Glomerular endothelial cell (primary cell): ENCODE measurements at regions not wholly inside any gene's neighbourhood (a gene's known extent, or its start where the extent isn't known, plus 50 kb on each side); places are given as distances from the start of the nearest gene placed in this dataset.

Experiments used
- DNase-seq: peaks from one replicate; pipeline ENCODE4 v3.0.0-alpha.2; 2011; ENCODE audit warnings: low read depth, low spot score; ENCODE audit errors: extremely low read depth

DNA sequence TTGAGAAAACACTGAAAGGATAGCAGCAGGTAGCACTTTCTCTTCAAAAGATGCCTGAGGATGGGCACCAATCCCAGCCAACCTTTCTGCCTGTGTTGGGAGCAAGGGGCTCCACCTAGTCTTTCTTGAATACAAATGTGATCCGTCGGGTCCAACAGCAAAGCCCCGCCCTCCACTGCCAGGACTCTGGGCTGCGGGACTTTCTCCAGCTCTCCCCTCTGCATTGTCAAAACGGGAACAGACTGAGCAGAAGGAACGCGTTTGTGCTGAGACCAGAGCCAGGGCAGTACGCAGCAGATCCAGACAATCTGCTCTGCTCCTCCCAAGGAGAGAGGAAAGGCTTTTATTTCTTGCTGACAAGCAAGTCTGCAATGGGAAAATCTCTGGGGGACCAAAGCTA lies 139.7 kb downstream of the SEC61B start:
- no peak for DNase-seq

DNA sequence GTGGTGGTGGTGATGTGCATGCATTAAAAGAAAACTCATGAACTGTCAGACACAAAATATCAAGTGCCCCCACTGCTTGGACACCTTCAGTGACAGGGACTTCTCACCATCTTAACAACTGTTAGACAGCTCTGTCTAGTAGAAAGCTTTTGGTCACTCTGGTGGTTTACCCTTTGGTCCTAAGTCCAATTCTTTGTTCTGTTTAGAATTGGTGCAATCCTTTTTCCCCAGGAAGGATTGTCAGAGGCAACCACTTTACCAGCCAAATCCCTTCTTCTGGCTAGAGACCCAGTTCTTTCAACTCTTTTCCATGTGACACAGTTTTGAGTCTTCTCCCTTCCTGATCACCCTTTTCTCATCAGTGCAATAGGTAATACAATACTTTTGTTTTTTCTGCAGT lies 140.2 kb downstream of the SEC61B start:
- DNase-seq = no peak

DNA sequence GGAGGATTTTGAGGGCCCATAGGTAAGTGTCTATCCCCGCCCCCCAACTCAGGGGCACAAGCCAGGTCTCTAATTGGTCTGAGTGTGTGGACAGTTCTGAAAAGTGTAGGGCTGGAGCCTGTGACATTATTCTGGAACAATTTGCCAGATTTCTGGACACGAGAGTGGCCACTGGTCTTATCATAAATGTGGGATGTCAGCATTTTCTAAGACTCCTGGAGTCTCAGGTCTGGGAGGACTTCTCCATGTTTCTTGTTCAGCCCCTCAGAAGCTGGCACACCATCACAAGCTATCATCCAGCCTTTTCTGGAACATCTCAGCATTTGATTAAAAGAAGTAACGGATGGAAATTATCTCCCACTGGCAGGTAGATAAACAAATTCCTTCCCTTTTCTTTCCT lies 141.4 kb downstream of the SEC61B start:
- no peak for DNase-seq

DNA sequence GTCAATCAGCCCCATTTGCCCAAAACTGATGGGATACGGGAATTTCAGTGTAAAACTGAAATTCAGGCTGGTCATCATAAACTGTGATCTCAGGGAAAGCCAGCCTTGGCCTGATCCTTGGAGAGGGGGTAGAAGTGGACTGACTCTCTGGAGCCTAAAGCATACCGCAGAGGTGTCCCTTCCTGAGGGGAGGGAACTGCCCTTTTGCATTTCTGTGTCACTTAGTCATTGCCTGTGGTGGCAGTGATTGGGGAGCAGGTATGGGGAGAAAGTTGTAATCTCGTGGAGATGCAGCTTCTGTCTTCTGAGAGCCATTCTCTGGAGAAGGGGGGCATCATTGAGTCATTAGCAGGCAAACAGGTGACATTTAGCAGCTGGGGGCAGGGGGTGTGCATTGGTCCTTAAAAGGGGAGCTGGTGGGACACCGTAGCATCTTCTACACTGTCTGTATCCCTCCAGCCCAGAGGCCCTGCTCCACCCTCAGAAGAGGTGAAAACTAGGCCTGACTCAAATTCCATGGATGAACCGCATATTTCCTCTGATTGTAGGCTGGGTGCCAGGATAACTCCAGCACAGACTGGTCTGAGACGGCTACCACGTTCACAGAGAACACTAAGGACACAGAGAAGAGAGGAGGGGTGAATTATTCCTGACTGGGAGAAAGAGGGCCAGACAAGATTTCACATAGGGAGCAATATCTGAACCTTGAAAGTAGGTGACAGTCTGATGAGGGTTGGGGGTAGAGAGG lies 143.3 kb downstream of the SEC61B start:
- DNase-seq = no peak

DNA sequence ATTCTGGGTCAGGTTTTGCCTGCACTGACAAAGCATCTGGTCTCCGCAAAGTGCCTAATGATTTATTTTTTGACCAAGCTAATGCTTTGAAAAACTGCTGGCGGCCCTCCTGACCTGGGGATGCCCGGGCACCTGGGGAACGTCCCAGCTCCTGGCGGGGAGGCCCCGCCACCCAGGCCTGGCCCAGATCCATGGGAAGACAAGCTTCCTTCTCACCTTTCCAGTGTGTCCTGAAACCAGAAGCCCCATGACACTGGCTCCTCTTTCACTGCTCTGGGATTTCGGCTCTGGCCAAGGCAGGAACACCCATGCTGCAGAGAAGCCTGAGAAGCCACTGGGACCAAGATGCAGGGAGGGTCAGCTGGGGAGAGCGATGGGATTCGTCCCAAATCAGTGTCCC lies 144.1 kb downstream of the SEC61B start:
- no peak for DNase-seq

DNA sequence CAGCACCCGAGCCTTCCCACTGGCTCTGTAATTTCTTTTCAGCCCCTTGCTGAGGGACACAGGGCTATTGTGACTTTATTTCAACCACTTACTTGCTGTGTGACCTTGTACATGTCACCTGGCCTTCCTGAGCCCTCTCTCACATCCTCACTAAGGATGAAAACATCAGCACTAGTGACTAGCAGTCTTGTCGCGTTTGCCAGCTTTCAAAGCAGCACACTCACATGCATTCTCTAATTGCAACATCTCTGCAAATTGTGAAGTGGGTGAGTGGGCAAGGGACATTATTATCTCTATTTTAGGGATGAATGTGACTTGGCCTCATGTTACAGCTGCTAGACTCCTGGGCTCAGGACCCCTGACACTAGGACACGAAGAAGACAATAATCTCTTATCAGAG lies 144.5 kb downstream of the SEC61B start:
- no peak for DNase-seq

DNA sequence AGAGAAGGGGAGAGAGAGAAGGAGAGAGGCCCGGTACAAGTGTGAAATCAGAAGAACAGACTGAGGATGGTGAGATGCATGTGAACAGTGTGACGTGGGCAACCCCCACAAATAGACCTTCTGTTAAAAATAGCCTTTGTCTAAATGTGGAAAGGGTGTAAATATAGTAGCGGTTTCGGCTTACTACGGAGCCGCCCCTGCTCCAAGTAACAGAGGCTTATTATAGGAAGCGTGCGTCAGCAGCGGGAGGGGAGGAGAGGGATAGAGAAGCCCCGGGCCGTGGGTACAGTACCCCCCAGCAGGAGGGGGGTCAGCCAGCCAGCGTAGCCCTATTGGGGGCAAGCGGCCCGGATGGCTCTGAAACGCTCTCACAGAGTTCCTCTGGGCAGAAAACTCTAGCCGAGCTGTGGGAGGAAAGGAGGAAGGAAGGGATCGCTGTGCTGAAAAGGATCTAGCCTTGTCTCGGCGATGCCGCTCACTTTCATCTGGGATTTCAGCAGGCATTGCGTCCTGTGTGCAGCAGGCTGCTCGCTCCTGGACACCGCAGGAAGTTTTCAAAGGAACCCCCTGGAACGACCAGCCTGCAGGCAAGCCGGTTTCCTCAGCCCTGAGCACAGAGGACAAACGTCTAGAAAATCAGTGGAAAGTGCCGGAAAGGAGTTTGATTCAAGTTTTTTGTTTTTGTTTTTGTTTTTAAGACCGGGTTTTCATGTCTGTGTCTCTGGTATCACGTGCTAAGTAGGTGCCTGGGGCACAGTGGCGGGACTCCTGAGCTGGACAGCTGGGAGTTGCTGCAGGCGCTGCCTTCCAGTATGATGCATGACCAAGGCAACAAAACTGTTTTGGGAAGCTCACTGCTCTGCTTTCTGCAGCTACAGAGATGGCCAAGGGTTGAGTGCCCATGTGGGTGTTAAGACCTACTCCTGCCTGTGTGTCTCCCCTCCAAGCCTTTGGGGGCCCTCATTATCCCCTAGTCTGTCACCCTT lies 146.6 kb downstream of the SEC61B start:
- DNase-seq = no peak

DNA sequence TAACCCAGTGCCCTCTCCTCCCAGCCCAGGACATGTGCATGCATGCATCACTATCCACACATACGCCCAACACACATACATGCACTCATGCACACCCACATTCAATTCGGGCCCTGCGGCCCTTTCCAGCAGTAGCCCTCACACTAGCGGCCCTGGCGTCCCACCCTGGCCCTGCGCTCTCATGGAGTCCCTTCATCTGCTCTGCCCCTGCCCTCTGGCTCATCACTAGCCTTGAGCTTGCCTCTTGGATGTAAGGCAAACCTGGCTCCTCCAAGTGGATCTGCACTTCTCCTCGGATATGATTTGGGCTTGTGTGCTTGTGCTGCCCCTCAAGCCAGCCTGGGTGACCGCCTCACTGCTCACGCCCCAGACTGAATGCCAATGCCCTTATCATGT lies 147.2 kb downstream of the SEC61B start:
- DNase-seq = no peak

DNA sequence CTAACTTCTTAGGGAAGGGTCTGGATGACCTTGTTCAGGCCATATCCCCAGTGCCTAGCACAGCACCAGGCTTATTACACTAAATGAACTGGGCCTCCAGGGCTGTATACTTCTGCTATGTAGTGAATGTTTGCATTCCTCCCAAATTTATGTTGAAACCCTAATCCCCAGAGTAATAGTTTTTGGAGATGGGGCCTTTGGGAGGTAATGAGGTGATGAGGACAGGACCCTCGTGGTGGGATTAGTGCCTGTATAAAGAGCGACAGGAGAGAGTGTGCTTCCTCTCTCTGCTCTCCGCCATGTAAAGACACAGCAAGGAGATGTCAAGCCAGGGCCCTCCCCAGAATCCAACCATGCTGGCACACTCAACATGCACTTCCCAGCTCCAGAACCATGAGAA lies 148.3 kb downstream of the SEC61B start:
- DNase-seq = no peak

DNA sequence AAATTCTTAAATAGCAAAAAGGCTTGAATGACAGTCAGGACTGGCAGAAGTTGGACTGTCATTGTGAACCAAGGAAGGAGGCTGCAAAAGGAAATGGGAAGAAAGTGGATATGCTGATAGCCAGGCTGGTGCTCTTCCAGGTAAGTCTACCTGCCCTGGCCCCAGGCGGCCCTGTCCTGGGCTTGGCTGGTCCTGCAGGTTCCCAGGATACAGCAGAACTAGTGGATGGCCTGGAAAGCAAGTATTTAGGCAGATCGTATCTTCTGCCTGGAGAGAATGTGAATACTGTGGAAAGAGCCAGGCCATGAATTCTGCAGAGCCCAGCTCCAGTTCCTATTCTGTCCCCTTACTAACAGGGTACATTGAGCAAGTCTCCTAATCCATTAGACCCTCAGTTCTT lies 149.3 kb downstream of the SEC61B start:
- no peak for DNase-seq

DNA sequence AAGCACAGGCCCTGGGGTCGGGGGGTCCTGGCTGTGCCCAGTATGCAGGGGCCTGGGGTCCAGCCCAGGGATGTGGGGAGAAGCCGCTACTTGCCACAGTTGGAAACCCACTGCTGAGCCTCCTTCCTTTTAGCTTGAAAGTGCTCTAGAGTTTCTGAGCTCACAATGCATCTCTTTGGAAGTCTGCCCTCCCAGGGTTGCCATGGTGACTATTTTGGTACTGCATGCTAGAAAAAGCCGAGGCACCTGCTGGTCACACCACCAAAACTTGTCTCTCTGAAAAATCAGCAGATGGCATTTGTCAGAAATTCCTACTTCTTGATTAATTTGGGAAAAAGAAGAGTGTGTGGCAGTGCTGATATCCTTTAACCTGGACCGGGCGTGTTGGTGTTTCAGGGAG lies 151.8 kb downstream of the SEC61B start:
- DNase-seq = no peak

DNA sequence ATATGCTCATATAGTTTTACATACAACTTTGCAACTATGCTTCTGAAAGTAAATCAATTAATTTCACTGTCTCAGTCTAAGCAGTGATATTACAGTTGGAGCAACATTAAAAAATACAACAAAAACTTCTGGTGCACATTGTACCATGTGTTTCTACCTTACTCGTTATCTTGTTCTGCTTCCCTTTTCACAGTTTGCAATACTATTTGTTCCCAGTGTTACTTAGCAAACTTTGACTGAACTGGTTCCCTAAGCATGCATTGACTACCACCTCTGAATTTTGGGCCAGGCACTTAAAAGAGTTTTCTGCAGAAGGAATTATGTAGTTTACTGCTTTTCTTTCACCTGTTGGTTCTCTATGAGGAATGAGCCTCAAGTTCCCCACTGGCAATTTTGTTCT lies 152.7 kb downstream of the SEC61B start:
- no peak for DNase-seq

DNA sequence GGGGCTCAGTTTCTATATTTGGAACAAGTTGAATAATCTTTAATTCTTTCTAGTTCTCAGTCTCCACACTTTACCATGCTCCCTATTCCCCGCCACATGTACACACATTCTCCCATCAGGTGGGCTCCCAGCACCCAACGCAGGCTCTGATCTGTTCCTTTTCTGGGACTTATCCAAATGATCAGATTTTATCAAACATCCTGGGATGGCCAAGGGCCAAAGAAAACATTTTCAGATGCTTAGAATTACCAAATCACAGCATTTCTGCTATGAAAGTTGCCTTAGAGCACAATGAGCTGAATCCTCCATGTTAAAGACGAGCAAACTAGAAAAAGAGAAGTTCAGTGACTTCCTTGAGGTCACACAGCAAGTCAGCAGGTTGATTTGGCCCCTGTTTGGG lies 153.4 kb downstream of the SEC61B start:
- DNase-seq = no peak

DNA sequence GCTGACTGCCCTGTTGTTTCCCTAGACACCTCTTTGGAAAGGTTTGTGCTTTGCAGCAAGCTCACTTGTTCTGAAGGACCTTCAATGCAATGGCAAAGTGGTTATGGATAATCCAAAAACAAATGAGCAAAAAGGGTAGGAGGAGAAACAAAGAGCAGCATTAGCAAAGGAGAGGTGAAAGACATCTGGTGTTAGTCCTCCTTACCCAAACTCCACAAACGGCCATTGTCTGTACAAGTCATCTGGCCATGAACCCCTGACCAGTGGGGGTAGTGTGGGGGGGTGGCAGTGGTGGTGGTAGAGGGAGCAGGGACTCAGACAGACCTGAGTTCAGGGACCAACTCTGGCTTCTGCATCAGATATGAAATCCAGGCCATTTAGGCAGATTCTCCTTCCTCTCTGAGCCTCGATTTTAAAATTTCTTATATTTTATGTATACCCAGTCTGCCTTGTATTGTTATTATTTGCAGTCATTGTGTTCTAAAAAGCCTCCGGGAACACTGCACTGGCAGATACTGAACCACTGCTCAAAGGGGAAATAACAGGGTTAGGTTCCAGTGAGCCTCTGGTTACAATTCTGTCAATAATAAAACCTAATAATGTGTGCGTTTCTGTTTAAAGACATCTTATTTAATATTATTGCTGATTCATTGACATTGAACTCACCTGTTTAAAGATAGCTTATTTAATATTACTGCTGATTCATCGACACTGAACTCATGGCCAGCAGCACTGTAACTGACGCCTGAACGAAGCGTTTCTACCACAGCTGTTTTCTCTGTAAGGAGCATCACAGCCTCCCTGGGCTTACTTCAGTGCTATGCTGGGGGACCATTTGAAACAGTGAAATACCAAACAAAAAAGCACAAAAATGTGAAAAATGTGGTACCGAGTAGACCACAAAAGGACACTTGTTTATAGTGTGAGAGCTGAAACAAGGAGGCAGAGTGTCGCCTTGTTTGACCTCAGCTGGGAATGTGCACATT lies 156.0 kb downstream of the SEC61B start:
- no peak for DNase-seq

DNA sequence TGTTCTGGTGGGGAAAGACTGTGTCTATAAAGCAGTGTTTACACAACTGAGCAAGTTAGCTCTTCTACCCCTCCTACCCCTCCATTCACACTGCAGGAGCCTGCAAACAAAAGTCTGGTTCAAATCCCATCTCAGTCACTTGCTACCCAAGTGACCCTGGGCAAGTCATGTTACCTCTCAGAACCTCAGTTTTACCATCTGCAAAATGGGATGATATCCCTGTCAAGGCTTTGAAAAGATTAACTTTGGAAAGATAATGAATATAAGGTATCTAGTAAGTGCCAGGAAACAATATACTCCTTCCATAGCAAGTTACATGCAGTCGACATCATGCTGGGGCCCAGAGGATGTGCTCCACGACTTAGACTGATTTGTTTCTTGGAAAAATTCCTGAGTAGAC lies 161.5 kb downstream of the SEC61B start:
- DNase-seq = no peak

DNA sequence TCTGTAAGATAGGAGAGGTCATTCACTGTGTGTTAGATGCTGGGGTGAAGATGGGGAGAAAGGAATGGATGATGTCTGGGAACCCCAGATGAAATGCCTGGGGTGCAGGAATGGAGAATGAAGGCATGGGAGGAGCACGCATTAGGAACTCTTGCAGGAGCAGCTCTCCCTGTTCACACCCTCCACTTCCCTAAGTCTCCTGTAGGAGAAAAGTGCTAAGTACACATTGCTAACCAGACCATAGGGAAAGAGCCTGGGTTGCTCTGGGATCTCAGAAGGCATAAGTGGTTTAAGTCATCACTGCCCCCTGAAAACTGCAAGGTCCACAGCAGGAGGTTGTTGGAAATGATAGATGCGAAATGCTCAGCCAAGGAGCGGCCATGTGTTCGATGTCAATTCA lies 163.1 kb downstream of the SEC61B start:
- DNase-seq = no peak

DNA sequence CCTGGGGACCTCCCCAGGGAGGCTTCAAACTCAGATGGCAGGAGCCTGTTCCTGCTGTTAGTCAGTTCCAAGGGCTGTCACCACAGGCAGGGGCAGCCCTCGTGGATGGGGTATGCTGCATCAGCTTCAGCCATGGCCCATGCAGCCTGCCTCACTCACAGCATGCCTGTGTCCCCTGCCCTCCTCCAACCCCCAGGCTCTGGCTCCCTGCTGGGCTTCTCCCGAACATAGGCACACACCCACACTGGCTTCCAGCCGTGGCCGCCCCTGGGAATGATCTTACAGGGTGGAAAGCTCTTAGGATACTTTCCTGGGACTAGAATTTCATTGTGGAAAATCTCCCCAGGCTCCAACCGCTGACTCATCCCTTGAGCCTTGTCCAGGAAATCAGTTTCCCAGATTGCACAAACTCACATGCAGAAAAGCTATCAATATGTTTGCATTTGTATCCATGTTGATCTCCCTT lies 163.8 kb downstream of the SEC61B start:
- DNase-seq = no peak

DNA sequence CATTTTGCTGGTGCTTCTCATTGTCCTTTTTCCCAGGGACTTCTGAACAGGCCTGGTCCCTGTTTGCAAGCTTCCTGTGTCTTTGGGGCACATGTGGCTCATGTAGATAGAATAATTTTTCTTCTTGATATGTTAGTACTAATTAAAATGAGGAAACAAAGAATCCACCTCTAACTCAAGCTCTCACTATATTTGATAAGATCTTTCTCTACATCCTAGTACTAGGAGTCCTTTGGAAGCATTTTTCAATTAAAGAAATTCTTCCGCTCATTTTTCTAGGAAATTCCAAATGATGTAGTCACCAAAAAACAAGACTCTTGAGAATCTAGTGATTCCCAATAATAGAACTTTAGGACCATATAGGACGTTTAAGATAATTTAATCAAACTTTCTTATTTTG lies 165.3 kb downstream of the SEC61B start:
- no peak for DNase-seq

DNA sequence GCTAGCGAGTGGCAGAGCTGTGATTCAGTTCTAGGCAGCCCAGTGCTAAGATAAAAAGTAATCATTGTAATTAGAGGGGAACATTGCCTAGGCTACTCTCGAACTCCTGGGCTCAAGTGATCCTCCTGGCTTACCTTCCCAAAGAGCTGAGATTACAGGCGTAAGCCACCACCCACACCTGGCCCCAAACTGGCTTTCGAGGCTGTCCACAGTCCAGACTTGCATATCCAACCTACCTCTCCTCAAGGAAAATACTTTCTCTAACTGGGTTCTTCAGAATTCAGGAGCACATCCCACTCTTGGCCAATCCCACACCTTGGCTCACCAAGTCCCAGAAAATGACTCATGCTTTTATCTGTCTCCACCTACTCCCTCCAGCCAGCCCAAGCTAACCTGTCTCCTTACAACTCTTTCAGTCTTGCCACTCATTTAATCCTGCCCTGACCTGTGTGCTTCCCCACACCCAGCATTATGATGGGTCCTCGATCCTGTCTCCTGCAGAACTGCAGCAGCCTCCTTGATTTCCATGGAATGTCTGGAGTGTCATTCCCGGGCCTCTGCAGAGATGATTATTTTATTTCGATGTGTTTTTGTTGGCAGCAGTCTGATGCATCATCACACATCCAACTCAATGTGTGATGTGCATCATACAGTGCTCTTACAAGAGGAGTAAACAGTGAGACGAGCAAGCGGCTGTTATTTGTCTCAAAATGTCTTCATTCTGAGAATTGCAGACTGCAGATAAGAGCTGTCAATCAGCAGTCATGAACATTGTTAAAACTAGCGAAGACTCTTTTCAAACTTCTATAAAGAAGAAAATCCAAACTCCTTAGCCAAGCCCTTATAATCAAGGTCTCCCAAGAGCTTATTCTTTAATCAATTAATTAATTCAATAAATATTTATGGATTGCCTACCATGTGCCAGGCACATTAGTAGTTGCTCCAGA lies 167.3 kb downstream of the SEC61B start:
- no peak for DNase-seq
